ENCODE measurements at regions not wholly inside any gene's neighbourhood (a gene's known extent, or its start where the extent isn't known, plus 50 kb on each side); places are given as distances from the start of the nearest gene placed in this dataset.

GRCh38 chr10:50936335-50936734 lies 50.9 kb upstream of the A1CF start:
- DNase-seq: no peak

DNA sequence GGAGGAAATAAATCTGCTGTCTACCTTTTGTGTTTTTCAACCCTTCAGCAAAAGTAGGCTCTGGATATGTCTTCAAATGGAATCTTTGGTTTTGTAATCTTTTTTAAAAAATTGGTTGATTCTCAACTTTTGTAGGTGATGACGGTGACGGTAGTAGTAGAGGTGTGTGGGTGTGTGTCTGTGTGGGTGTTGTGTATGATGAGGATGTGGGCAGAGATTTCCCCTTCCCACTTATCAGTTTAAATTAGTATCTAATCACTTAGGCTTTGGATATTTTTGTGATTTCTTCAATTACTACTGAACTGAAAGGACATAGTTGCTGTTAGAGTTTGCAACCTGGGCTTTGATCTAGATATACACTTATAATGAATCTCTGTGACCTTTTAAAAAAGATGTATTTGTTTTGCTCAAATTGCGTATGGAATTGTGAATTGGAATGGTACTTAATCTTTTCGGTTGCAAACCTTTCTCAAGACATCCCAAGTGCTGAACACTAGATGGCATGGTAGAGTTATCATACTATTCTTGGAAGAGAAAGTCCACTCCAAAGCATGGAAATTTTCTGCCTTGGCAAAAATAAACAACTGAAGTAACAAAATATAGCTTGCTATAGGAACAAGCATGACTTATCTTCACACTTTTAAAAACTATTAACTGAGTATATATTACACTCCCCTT lies 51.9 kb upstream of the A1CF start:
- peak; percentile 35 for DNase-seq

DNA sequence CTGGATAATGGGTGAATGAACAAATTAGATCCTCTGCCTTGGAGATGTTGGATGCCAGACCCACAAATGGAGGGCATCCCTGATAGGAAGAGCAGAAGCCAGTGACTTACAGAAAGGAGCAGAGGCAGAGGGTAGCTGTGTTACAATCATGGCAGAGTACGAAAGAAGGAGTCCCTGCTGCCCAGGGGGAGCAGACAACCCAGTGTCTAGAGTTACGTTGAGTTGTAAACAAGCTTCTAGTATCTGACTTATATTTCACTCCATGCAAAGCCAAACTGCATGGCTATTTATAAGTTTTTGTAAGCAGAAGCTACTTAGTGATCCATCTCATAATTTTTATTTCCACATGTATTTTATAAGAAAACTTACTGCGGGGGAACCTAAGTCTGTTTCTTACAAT lies 56.2 kb upstream of the A1CF start:
- no peak for DNase-seq

DNA sequence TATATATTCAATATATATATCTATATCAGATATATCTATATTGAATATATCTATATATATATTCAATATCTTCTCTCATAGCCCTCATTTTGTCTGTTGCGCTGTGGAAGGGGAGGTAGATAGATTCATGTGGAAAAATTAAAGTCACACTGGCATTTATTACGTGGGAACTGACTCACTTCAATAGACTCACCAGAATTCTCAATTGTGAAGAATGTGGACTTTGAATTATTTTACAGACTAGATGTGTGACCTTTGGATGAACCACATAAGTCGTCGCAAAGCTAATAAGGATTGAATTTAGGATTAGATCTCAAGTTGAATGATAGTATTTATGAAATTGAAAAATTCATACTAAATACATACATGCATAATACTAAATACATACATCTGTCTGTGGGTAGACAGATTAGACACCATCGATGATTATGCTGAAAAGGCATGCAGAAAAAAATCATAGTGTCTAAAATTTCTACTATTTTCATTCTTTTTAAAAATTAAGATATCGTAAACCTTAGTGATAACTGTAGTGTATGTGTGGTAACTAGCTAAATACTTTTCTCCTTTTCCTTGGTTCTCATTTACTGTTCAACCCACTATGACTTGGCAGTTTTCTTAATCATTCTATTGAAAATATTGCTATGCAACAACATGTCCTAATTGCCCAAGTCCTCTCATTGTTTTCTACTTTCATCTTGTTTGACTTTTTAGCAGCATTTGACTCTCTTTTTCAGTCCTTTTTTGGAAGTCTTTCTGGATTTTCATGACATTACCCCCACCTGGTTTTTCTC lies 61.8 kb upstream of the A1CF start:
- DNase-seq: no peak

GRCh38 chr10:50951365-50951764 lies 65.9 kb upstream of the A1CF start:
- DNase-seq: no peak

- no peak for DNase-seq
These were observed 75.9 kb upstream of the A1CF start for GRCh38 chr10:50961297-50961696.

GRCh38 chr10:50963063-50963462 lies 77.6 kb upstream of the A1CF start:
- no peak for DNase-seq

GRCh38 chr10:50968386-50969091 lies 83.1 kb upstream of the A1CF start:
- DNase-seq: no peak

DNA sequence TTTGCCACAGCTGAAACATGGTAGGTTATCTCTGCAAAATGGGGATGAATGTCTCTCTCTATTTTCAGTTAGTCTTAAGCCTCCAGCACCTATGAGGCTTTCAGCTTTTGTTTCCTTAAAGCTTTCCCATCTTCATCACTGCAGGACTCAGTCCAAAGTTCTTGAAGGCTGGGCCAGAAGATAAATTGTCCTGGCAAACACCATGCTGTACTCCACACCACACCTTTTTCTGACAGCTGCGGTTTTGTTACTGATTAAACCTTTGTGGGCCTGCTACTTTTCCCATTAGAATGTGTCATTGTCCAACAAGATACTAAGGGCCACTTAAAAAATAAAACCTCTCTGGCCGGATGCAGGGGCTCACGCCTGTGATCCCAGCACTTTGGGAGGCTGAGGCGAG lies 87.2 kb upstream of the A1CF start:
- DNase-seq: no peak

DNA sequence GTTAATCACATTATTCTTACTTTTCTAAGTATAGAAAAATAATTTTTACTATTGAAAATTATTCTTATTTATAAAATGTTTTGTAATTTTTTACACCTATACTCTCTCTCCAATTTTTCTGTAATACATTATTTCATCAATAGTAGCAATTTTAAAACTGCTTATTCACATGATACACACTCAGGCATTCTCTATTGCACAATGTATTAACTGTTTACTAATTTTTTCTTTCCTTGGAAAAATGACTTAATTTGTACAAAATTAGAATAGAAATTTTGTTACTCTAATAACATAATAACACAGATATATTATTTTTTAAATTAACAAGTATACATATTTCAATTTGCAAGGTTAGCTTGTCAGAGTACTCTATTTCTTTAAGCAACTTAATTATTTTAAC lies 92.9 kb upstream of the PRKG1 start:
- no peak for DNase-seq

GRCh38 chr10:50981904-50982303 lies 92.4 kb upstream of the PRKG1 start:
- DNase-seq: no peak

DNA sequence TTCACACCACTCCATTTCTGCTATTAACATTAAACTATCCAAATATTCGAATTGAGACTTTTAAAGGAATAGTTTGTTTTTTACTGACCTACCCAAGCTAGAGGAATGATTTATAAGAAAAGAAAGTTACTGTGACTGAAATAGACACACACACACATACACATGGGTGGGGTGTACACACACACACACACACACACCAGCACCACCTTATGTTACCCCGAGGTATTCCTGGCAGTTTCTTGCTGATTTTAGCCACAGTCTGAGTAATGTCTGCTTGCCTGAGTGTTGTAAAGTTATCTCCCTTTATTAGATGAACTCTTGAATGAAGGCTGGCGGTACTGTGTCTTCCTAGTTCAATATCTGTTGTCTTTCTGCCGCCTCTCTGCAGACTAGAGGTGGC lies 91.3 kb upstream of the PRKG1 start:
- no peak for DNase-seq

- no peak for DNase-seq
These were observed 86.4 kb upstream of the PRKG1 start for GRCh38 chr10:50987934-50988333.

GRCh38 chr10:50988792-50989191 lies 85.5 kb upstream of the PRKG1 start:
- DNase-seq: no peak

DNA sequence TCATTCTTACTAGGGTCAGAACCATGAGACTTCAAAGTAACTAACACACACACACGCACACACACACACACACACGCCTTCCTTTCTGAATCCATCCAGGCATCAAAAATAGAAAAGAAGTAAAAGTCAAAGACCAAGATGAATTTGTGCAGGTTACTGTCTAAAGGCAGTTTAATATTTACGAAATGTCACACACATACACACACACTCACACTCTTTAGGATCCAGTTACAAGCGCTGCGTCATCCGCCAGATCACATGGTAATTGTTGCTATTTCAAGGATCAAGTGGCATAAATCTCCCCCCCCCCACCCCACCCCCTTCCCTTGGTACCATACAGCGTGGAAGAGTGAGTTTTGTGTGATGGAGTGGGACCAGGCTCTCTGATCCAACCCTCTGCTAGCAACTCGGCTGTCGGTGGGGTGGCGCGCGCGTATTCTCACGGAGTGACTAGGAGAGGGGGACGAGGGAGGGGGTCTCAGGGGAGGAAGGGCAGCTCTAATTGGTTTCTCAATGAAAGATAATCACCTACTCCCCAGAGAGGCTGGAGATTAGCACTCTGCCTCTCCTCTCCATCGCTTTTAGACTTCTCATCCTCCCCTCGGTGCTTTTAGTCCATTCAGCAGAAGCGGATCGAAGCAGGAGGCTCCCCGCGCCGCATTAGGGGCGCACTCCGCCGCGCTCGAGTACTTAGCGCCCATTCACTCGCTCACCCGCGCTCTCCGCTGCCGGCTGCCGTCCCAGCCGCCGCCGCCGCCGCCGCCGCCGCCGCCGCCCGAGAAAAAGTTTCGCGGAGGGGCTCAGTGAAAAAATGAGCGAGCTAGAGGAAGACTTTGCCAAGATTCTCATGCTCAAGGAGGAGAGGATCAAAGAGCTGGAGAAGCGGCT lies 83.5 kb upstream of the PRKG1 start:
- peak; percentile 43 for DNase-seq

- no peak for DNase-seq
These were observed 82.6 kb upstream of the PRKG1 start for GRCh38 chr10:50991456-50992355.

- no peak for DNase-seq
These were observed 81.9 kb upstream of the PRKG1 start for GRCh38 chr10:50992356-50992901.

- peak; percentile 74 for DNase-seq
These were observed 81.1 kb upstream of the PRKG1 start for GRCh38 chr10:50992972-50993766.

GRCh38 chr10:50993771-50994251 lies 80.5 kb upstream of the PRKG1 start:
- DNase-seq: no peak

GRCh38 chr10:50997461-50997860 lies 76.8 kb upstream of the PRKG1 start:
- no peak for DNase-seq

DNA sequence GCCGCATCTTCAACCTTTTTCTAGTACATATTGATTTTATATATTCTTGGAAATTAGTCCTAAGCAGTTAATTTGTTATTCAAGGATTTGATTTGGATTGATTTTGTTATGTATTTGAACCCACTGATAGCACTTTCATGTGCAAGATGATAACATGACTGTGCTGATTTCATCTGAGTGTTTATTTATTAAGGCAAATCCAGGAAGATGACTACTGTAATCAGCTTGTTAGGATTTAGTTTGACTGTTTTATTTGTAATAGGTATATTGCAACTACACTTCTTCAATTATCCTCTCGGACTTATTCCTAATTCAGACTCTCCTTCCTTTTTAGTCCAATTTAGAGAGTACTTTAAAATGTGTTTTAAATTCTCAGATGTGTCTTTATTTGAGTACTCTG lies 75.1 kb upstream of the PRKG1 start:
- DNase-seq: no peak
